ENCODE measurements at regions not wholly inside any gene's neighbourhood (a gene's known extent, or its start where the extent isn't known, plus 50 kb on each side); places are given as distances from the start of the nearest gene placed in this dataset.
"Not testable (repeated sequence)": the region's sequence is repeated elsewhere in the genome, so short reads cannot be mapped to it uniquely, and the experiment has no call there.

GRCh38 chr12:46547421-46548354 lies 175.1 kb upstream of the SLC38A2 start:
- DNase-seq (ENCODE audit: low read depth) = no peak

GRCh38 chr12:46546634-46547273 lies 174.2 kb upstream of the SLC38A2 start:
- DNase-seq (ENCODE audit: low read depth) = no peak

- not testable (repeated sequence) for DNase-seq (ENCODE audit: low read depth)
Observed at GRCh38 chr12:46543378-46543795, 170.8 kb upstream of the SLC38A2 start.

- no peak for DNase-seq (ENCODE audit: low read depth)
Observed at GRCh38 chr12:46538976-46539375, 166.4 kb upstream of the SLC38A2 start.

GRCh38 chr12:46537387-46537955 lies 164.9 kb upstream of the SLC38A2 start:
- DNase-seq (ENCODE audit: low read depth) = no peak

- DNase-seq (ENCODE audit: low read depth) = not testable (repeated sequence)
Observed at GRCh38 chr12:46536316-46536715, 163.7 kb upstream of the SLC38A2 start.

- DNase-seq (ENCODE audit: low read depth) = no peak
Observed at GRCh38 chr12:46535907-46536306, 163.3 kb upstream of the SLC38A2 start.

- no peak for DNase-seq (ENCODE audit: low read depth)
Observed at GRCh38 chr12:46535376-46535775, 162.8 kb upstream of the SLC38A2 start.

GRCh38 chr12:46534327-46534840 lies 161.8 kb upstream of the SLC38A2 start:
- no peak for DNase-seq (ENCODE audit: low read depth)

GRCh38 chr12:46533723-46534122 lies 161.2 kb upstream of the SLC38A2 start:
- no peak for DNase-seq (ENCODE audit: low read depth)

GRCh38 chr12:46531804-46532203 lies 159.2 kb upstream of the SLC38A2 start:
- no peak for DNase-seq (ENCODE audit: low read depth)

GRCh38 chr12:46531059-46531785 lies 158.6 kb upstream of the SLC38A2 start:
- DNase-seq (ENCODE audit: low read depth) = no peak

GRCh38 chr12:46530373-46531056 lies 157.9 kb upstream of the SLC38A2 start:
- DNase-seq (ENCODE audit: low read depth) = no peak

- no peak for DNase-seq (ENCODE audit: low read depth)
Observed at GRCh38 chr12:46526233-46526632, 153.7 kb upstream of the SLC38A2 start.

- peak; percentile 29 for DNase-seq (ENCODE audit: low read depth)
Observed at GRCh38 chr12:46524778-46525177, 152.2 kb upstream of the SLC38A2 start.

- DNase-seq (ENCODE audit: low read depth) = peak; percentile 92
Observed at GRCh38 chr12:46523863-46524770, 151.5 kb upstream of the SLC38A2 start.

- DNase-seq (ENCODE audit: low read depth) = no peak
Observed at GRCh38 chr12:46523446-46523845, 150.9 kb upstream of the SLC38A2 start.

- DNase-seq (ENCODE audit: low read depth) = no peak
Observed at GRCh38 chr12:46522071-46522470, 149.5 kb upstream of the SLC38A2 start.

GRCh38 chr12:46521145-46521544 lies 148.6 kb upstream of the SLC38A2 start:
- no peak for DNase-seq (ENCODE audit: low read depth)

GRCh38 chr12:46519407-46519806 lies 146.8 kb upstream of the SLC38A2 start:
- DNase-seq (ENCODE audit: low read depth) = no peak

Data from HS-27A (cell line).